ENCODE measurements at regions not wholly inside any gene's neighbourhood (a gene's known extent, or its start where the extent isn't known, plus 50 kb on each side); places are given as distances from the start of the nearest gene placed in this dataset.

- TF ChIP-seq CTCF (conservative IDR thresholded peaks at IDR 0.05; ENCODE audit: low read depth, low read length) = no peak
- no peak for TF ChIP-seq EZH2 (IDR thresholded peaks at IDR 0.05; ENCODE audit: low read length, unreplicated experiment)
- no peak for TF ChIP-seq EZH2phosphoT487 (IDR thresholded peaks at IDR 0.05; ENCODE audit: borderline replicate concordance, low read length)
These were observed 55.1 kb upstream of the PPP2R2D start for GRCh38 chr10:131845505-131846239.
